Posterior vena cava (tissue), 2 donors: ENCODE measurements at regions not wholly inside any gene's neighbourhood (a gene's known extent, or its start where the extent isn't known, plus 50 kb on each side); places are given as distances from the start of the nearest gene placed in this dataset.

Experiments used
- DNase-seq: peaks from one replicate; pipeline ENCODE4 v3.0.0-alpha.2; 2020; ENCODE audit warnings: low spot score
- intact Hi-C, 2 donors: fragments of 100-400 bp; cut with DNase I; formaldehyde crosslinking; loops; one replicate each; pipeline versions ENCODE4 v1.14.1 to v1.14.2; 2022 to 2023
- donor health status: DM: yes; HTN: yes; CAD: no.
- donor health status: DM: yes; HTN: yes; CAD: no.

- intact Hi-C loops, result no loop called here
- no peak for DNase-seq
These were observed 90.6 kb downstream of the TTC32 start for GRCh38 chr2:19811186-19811585.

- intact Hi-C loops, result no loop called here
- DNase-seq, result no peak
These were observed 91.1 kb downstream of the TTC32 start for GRCh38 chr2:19810637-19811036.

GRCh38 chr2:19810148-19810547 lies 91.6 kb downstream of the TTC32 start:
- intact Hi-C loops, result no loop called here
- DNase-seq, result no peak

- DNase-seq, result no peak
- intact Hi-C loops, result loop anchor here in 1 of 2 donors (10.0 kb wide), 1 partner anchor 74 kb away; no protein-coding TSS in a partner anchor
These were observed 92.6 kb downstream of the TTC32 start for GRCh38 chr2:19809206-19809605.

- no peak for DNase-seq
- intact Hi-C loops, result loop anchor here in 1 of 2 donors (10.0 kb wide), 1 partner anchor 73 kb away; no protein-coding TSS in a partner anchor
These were observed 93.9 kb downstream of the TTC32 start for GRCh38 chr2:19807866-19808265.

GRCh38 chr2:19807346-19807745 lies 94.4 kb downstream of the TTC32 start:
- no peak for DNase-seq
- intact Hi-C loops, result loop anchor here in 1 of 2 donors (10.0 kb wide), 1 partner anchor 73 kb away; no protein-coding TSS in a partner anchor

- intact Hi-C loops, result loop anchor here in 1 of 2 donors (10.0 kb wide), 1 partner anchor 72 kb away; no protein-coding TSS in a partner anchor
- no peak for DNase-seq
These were observed 95.2 kb downstream of the TTC32 start for GRCh38 chr2:19806591-19806990.

- intact Hi-C loops, result loop anchor here in 1 of 2 donors (10.0 kb wide), 1 partner anchor 71 kb away; no protein-coding TSS in a partner anchor
These were observed 95.7 kb downstream of the TTC32 start for GRCh38 chr2:19806131-19806530.

GRCh38 chr2:19805266-19805665 lies 96.5 kb downstream of the TTC32 start:
- no peak for DNase-seq
- intact Hi-C loops, result loop anchor here in 1 of 2 donors (10.0 kb wide), 1 partner anchor 70 kb away; no protein-coding TSS in a partner anchor

More at GRCh38 chr2:19806131-19806530, 95.7 kb downstream of the TTC32 start:
- no peak for DNase-seq

- no peak for DNase-seq
- intact Hi-C loops, result loop anchor here in 1 of 2 donors (10.0 kb wide), 1 partner anchor 70 kb away; no protein-coding TSS in a partner anchor
These were observed 97.0 kb downstream of the TTC32 start for GRCh38 chr2:19804639-19805260.

- intact Hi-C loops, result loop anchor here in 1 of 2 donors (10.0 kb wide), 1 partner anchor 67 kb away; no protein-coding TSS in a partner anchor
- DNase-seq, result no peak
These were observed 99.5 kb downstream of the TTC32 start for GRCh38 chr2:19802086-19802841.

GRCh38 chr2:19801367-19802080 lies 100.3 kb downstream of the TTC32 start:
- intact Hi-C loops, result loop anchor here in 1 of 2 donors (10.0 kb wide), 1 partner anchor 67 kb away; no protein-coding TSS in a partner anchor
- DNase-seq, result peak; percentile 95

GRCh38 chr2:19800796-19801195 lies 101.0 kb downstream of the TTC32 start:
- no peak for DNase-seq
- intact Hi-C loops, result loop anchor here in 1 of 2 donors (10.0 kb wide), 1 partner anchor 66 kb away; no protein-coding TSS in a partner anchor

- no peak for DNase-seq
- intact Hi-C loops, result loop anchor here in 1 of 2 donors (10.0 kb wide), 1 partner anchor 65 kb away; no protein-coding TSS in a partner anchor
These were observed 101.7 kb downstream of the TTC32 start for GRCh38 chr2:19799881-19800780.

GRCh38 chr2:19797871-19798270 lies 103.9 kb downstream of the TTC32 start:
- DNase-seq, result no peak
- intact Hi-C loops, result no loop called here

GRCh38 chr2:19797243-19797810 lies 104.5 kb downstream of the TTC32 start:
- intact Hi-C loops, result no loop called here
- DNase-seq, result no peak

GRCh38 chr2:19796035-19796695 lies 105.6 kb downstream of the TTC32 start:
- intact Hi-C loops, result no loop called here
- no peak for DNase-seq
